GM10847 (cell line): ENCODE measurements at regions not wholly inside any gene's neighbourhood (a gene's known extent, or its start where the extent isn't known, plus 50 kb on each side); places are given as distances from the start of the nearest gene placed in this dataset.

Experiments
- POLR2A ChIP-seq: IDR thresholded peaks from 2 replicates; pipeline ENCODE4 v1.6.1; 2011; ENCODE audit not compliant: insufficient read length; ENCODE audit errors: extremely low read depth

DNA sequence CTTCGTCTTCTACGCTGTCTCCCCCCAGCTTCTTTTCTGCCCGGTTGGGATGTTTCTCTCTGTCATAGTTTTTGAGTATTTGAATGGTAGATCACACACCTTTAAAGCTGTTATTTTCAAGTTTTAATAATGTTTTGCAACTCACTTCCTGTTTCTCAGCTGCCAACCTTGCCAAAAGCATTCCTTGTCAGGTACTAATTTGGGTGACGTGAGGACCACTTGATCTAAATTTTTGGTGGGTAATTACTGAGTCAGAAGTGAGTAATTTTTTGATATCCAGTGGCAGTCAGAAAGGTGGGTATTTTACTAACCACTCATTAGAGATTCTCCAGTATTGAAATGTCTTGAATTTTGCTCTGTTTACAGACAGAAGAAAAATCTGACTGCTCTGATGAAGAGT lies 852.4 kb upstream of the FANCL start:
- TF ChIP-seq POLR2A, result no peak

DNA sequence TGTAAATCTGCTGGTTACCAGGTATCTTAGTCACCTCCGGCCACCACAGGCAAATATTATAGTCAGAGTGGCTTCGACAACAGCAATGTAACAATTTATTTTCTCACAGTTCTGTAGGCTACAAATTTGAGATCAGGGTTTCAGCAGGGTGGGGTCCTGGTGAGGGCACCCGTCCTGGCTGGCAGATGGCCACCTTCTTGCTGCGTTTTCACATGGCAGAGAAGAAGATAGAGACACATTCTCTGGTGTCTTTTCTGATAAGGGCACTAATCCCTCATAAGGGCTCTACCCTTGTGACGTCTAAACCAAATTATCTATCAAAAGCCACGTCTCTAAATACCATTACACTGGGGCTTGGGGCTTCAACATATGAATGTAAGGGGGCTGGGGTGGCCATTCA lies 843.2 kb upstream of the FANCL start:
- TF ChIP-seq POLR2A, result no peak

- no peak for TF ChIP-seq POLR2A
These were observed 842.1 kb upstream of the FANCL start for GRCh38 chr2:59083075-59083828.

- TF ChIP-seq POLR2A, result no peak
These were observed 841.5 kb upstream of the FANCL start for GRCh38 chr2:59082657-59083056.

DNA sequence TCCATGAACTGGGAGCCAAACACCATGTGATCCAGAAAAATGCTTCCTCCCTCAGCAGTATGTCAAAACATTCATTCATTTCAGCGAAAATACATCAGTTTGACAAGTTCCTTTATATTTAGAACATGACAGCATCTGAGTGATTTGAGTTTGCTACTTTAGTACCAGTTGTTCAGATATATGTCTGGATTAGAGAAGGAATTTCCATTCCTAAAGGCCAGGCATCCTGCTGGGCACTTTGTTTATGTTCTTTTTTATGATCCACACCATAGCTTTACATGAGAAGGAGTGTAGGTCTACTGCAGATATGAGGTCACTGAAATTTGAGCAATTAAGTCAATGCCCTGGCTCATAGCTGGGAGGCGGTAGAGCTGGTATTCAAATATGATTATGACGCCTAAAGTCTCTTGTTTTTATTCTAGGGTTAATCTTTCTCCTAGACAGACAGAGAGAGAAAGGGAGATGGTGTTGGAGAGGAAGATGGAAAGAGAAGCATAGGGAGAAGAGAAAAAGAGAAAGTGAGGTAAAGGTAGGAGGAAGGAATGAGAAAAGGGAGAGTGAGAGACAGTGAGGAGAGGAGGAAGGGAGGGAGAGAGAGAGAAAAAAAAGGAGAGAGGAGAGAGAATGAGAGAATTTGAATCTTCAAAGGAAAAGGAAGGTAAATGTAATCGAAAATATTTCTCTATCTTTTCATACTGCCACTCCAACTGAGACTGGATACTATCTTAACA lies 839.5 kb upstream of the FANCL start:
- no peak for TF ChIP-seq POLR2A

DNA sequence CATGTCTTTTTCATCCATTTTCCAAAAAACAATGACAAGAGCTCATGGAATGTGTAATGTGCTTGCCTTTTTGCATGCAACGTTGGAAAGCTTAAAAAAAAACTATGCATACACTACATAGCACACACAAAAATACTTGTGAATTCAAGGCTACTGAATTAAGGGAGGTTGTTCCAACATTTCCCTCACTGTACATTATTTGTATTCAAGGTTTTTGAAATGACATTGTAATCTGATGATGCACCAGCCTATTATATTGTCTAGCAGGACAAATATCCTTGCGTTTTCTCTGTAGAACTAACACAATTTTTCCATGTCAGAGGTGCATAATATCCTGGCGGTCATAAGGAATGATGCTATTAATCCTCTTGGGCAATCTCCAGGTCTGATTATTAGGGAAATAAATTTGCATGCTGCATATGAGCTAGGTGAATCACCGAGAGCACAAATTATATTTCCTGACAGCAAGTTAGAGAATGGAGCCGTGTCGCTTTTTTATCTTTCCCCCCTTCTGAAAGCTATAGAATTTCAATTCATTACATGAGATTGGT lies 836.9 kb upstream of the FANCL start:
- no peak for TF ChIP-seq POLR2A

DNA sequence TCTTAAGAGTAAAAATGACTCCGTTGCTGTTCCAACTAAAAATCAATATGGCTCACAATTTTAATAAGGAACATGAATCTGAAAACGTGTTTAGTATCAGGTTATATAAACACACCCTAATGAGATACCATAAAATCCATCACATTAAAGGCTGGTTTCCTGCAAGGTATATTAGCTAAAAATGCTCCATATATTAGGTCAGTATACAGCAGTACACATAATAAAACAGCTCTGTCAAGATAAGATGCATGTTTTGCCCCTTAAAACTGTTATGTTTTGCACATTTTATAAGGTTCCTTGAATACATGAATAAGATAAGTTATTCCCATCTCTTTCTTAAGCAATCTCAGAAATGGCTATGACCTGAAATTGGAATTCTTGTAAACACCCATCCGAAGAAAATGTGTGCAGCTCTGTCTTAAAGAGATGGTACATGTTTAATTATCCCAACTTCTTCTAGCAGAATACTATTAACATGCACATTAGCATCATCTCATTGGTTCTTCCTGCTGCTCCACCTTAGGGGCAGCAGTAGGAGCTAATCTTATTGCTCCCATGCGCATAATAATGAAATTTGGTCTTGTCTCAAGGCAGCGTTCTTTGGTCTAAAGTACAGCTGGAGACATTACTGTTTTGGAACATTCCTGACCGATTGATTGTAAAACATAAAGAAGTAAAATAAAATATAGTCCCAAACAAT lies 836.1 kb upstream of the FANCL start:
- TF ChIP-seq POLR2A, result no peak

- TF ChIP-seq POLR2A, result no peak
These were observed 835.0 kb upstream of the FANCL start for GRCh38 chr2:59076079-59076619.

- TF ChIP-seq POLR2A, result no peak
These were observed 832.9 kb upstream of the FANCL start for GRCh38 chr2:59074071-59074470.

- no peak for TF ChIP-seq POLR2A
These were observed 832.2 kb upstream of the FANCL start for GRCh38 chr2:59073286-59073685.

DNA sequence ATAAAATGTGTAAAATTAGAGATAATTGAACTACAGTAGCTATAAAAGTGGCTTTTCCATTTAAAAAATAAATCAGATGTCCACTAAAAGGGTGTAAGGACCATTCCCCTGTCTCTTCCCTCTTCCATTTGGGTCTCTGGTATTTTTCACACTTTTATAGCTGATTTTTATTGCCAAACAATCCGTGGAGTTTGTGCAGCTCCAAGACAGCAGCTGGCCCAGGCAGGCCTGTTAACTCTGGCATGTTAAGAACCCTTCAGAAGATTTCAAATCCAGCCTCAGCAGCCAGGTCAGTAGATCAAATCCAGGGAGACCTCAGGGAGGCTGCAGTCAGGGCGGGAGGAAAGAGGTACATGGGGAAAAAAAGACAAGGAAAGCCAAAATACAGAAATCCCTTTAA lies 827.1 kb upstream of the FANCL start:
- TF ChIP-seq POLR2A, result no peak

- TF ChIP-seq POLR2A, result no peak
These were observed 825.8 kb upstream of the FANCL start for GRCh38 chr2:59066787-59067399.

DNA sequence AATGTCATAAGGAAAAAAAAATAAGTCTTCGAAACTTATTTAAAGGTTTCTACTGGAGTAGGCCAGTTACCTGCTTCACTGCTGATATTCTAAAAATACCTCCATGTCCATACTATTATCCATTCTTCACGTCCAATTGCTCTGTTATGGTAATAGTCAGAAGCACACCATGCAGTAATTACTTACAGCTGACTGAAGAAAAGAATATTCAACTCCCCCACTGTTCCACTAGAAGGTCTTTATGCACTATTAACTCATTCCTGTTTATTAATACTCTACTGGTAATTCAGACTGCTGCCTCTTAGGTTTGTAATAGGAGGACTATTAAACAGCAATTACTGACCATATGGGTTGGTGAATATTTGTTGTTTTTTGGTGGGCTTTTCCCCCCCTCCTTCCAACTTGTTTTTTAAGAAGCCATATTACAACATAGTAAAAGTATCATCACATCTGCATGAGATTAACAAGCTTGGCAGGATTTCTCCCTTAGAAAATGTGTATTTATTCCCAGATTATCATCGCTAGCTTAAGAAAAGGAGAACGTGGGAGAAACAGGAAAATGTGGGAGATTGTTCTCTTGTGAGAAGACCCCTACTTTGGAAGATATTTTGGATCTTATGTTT lies 806.4 kb upstream of the FANCL start:
- no peak for TF ChIP-seq POLR2A

DNA sequence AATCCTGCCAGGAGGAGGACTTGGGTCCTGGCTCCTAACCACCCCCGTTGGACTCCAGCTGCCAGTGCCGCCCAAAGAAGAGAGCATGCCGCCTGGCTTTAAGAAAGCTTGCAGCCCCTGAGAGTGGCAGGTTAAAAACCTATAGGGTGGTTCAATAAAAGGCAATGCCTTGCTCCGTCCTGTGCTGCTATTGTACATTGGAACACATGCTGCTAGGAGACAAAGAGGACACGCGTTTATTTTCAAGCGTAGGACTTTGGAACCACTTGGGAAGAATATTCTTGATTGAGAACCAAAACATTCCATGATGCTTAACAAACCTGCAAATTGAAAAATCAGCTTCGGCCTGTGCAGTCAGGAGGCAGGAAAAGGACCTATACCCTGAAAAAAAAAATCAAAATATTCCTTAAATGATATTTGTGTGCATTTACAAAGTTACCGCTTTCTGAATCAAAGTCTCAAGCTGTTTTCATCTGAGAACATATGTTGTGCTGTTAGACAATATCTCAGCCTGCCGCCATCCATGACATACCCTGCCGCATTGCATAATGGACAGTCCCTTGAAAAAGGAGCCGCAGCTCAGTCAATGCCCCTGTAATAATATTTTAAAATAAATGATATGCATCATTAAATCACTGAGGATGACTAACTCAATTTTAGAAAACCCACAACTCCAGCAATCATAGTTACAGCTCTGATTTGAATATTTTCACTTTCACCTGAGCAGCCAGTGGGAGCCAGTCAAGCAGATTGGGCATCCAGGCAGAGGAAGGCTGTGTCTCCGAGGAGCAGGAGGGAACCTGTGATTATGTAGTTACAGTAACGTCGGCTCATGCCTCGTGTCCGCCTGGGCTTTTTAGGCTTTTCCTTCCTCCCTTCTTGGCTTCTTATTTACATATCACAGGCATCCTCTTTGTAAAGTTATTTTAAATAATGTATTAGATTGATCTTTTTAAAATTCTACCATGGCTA lies 805.6 kb upstream of the FANCL start:
- no peak for TF ChIP-seq POLR2A

DNA sequence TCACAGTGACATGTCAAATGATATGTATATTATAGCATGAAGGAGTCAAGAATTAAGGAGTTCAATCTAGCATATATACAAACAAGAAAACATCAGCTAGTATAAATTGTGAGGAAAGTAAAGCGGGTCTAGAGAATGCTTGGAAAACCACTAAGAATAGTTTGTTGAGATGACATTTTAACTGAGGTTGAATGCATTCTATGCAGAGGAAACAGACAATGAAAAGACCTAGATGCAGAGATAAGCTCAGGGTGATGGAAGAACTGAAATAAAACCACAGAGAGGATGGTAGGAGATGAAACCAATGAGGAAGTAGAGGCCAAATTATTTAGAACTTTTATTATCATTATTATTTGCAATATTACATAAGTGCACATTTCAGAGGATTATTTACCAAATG lies 803.6 kb upstream of the FANCL start:
- TF ChIP-seq POLR2A, result no peak
